ENCODE measurements at regions not wholly inside any gene's neighbourhood (a gene's known extent, or its start where the extent isn't known, plus 50 kb on each side); places are given as distances from the start of the nearest gene placed in this dataset.
"Not testable (repeated sequence)": the region's sequence is repeated elsewhere in the genome, so short reads cannot be mapped to it uniquely, and the experiment has no call there.

DNA sequence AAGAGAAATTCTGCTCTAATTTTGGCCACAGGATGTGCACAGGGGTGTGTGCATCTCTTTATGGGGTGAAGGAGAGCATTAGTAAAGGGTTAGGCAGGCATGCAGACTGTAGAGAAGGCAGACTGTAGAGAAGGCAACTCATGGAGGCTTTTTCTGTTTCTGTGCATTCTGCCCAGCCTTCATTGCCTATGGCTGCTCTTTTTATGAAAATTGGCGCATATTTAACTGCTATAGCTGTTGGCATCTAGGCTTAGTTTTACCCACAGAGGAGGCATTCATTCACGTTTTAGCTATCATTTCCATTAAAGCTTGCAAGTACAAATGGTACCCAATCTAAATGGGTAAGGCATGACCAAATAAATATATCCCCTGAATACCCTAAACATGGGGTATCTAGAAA is 286.8 kb upstream of the ID4 start:
- DNase-seq = no peak

GRCh38 chr6:19551611-19552010 is 285.6 kb upstream of the ID4 start:
- DNase-seq = no peak

DNA sequence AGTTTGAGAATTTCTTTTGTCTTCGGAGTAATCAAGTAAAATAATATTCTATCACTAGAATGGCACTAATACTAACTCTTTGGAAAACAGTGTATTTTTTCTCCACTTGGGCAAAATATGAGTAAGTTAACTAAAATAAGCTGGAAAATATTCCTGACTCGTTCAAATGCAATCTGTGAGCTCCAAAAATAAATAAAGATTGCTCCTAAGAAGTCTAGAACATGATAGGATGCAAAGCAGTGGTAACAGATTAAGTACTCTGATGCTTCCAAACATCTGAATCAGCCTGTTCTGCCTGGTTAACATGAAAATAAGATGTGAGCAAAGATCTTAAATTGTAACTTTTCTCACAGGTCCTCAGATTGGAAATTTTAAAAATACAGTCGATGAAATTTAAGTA is 285.1 kb upstream of the ID4 start:
- DNase-seq = no peak

DNA sequence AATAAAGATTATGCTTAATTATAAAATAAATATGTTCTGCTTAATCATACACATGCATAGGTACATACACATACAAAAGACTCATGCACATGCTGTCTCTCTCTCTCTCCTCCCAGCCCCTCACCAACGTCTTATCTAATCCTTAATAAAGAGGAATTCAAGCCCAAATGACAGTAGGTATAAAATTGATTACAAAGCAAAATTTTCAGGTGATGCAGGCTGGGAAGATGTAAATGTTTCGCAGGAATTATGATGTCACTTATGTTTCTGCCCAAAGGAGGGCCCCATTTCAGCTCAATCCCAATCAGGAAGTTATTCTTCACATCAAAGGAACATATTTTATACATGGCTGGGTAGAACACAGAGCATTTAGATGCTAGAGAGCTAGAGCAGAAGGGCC is 284.6 kb upstream of the ID4 start:
- DNase-seq = no peak

DNA sequence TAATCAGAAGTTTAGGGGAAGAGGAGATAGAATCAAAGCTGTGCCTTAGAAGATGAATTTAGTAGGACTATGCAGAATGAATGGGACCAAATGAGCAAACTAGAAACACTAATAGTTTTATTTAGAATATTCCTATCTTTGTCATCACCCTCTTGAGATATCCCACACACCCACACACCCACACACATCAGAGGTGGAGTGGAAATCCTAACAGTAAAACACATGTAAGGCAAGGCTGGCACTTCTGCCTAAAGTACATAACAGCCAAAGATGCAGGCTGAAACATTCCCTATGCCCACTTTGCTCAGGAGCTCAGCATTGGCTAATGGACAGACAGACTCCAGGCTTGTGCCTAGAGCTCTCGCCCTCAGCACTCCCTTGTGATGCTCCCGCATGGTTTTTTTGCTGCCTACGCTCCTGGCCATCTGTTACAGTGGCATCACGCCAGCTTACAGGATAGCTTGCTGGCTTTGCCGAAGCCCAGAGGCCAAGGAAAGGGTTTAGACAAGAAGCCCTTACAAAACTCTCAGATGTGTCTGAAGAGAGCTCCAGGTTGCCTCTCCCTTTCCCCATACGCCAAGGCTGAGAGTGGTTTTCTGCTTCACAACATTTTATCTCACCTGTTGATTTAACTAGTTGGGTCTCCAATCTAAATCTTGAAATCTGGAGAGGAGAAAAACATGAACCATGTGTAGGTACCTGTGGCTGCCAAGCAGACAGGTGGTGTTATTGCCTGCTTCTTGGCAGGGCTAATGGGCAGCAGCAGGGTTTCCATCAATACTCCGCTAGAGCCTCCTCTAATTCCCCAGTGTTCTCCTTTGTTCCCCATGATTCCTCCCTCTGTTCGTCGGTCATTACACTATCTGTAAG is 282.6 kb upstream of the ID4 start:
- no peak for DNase-seq

GRCh38 chr6:19557191-19557590 is 280.0 kb upstream of the ID4 start:
- no peak for DNase-seq

GRCh38 chr6:19558201-19558600 is 279.0 kb upstream of the ID4 start:
- DNase-seq = no peak

DNA sequence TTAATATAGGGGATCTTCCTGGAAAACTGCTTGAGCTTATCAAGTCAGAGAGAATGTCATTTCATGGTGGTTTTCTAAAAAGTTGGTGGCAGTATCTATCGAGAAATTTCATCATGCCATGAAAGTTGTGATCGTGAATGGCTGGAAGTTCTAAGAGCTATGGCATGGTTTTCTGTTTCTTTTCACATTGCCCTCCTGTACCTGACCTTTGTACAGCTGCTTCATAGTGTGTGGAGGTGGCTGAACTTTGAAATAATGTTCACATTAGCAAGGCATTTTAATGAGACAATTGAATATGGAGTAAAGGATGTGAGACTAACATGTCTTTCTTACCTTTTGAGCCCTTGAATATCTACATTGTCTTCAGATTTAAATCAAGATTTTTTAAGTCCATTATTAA is 278.2 kb upstream of the ID4 start:
- no peak for DNase-seq

GRCh38 chr6:19562468-19562867 is 274.7 kb upstream of the ID4 start:
- no peak for DNase-seq

GRCh38 chr6:19569563-19569962 is 267.6 kb upstream of the ID4 start:
- no peak for DNase-seq

GRCh38 chr6:19571176-19571575 is 266.0 kb upstream of the ID4 start:
- DNase-seq = no peak

DNA sequence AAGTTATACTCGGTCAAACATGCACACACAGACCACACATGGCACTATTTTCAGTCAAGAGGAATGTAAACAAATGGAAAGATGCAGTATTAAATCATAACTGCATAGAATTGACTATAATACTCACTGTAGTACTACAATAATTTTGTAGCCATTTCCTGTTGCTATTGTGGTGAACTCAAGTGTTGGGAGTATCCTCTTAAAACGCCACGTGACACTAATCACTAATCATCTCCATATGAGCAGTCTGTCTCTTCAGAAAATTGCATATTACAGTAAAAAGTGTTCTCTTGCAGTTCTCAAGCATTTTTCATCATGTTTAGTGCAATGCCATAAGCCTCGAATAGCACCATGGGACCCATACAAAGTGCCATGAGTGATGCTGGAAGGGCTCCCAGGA is 258.7 kb upstream of the ID4 start:
- no peak for DNase-seq

DNA sequence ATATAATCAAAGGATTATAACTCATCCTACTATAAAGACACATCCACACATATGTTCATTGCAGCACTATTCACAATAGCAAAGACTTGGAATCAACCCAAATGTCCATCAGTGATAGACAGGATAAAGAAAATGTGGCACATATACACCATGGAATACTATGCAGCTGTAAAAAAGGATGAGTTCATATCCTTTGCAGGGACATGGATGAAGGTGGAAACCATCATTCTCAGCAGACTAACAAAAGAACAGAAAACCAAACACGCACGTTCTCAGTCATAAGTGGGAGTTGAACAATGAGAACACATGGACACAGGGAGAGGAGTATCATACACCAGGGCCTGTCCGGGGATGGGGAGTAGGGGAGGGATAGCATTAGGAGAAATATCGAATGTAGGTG is 253.0 kb upstream of the ID4 start:
- not testable (repeated sequence) for DNase-seq

- DNase-seq = no peak
Measured at GRCh38 chr6:19587238-19587942, 249.8 kb upstream of the ID4 start.

GRCh38 chr6:19590501-19591131 is 246.6 kb upstream of the ID4 start:
- no peak for DNase-seq

GRCh38 chr6:19597809-19598320 is 239.3 kb upstream of the ID4 start:
- no peak for DNase-seq

DNA sequence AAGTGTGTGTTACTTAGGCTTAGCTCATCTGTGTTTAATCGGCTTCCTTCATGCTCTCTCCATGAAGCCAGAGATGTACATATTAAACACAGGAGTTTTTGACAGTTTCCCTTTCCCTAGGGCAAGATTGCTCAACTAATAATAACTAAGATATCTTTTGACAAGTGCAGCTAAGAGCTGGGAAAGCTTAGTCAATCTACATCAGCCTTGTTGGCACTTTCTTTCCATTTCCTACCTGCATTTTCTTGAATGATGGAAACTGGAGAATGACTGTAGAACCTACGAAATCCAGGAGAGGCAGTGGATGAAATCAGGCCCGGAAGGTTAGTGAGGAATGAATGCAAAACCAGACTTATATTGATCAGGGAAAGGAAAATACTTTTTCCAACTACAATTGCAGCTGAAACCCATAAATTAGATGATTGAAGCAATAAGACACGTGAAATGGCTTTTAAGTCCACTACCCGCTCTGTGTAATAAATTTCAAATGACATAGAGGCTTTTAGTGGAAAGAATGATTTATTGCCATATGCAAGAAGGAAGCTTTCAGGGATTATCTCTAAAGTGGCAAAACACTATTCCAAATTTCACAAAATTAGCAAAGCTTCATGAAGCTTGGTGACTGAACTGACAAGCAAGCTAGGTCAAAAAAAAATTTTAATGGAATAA is 237.2 kb upstream of the ID4 start:
- no peak for DNase-seq

DNA sequence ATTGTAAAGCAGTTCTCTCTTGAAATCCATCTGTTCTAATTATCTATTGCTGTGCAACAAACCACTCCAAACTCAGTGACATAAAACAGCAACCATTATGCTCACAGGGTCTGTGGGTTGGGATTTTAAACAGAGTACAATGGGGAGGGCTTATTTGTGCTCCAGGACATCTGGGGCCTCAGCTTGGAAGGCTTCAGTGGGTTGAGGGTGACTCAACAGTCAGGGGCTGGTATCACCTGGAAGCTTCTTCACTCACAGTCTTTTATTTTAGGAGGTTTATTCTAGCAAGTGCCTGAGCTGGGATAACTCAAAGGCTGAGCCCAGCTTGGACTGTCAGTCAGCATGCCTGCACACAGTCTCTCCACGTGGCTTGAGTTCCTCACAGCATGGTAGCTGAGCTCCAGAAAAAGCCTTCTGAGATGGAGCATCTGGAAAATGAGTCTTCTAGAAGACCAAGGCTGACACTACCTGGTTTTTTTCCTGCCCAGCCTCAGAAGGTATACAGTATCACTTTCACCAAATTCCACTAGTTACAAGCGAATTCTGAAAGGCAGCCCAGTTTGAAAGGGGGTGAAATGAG is 234.6 kb upstream of the ID4 start:
- no peak for DNase-seq

- no peak for DNase-seq
Measured at GRCh38 chr6:19603721-19604120, 233.4 kb upstream of the ID4 start.

DNA sequence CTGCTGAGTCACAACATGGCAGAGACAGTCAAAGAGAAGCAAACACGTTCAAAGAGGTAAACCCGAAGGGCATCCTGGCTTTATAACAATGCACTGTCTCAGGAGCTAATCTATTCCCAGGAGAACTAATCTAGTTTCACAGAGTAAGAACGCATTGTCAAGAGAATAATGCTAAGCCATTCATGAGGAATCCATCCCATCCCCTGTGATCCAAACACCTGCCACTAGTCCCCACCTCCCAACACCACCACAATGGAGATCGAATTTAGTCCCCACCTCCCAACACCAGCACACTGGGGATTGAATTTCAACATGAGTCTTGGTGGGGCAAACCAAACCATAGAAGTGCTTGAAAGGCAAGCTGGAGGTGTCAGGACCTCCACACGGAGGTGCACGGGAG is 231.5 kb upstream of the ID4 start:
- DNase-seq = no peak

GRCh38 chr6:19608546-19608945 is 228.6 kb upstream of the ID4 start:
- DNase-seq = no peak

Data from renal pelvis (tissue), 1 donor.